Breast epithelium (tissue), 4 donors: ENCODE measurements at regions not wholly inside any gene's neighbourhood (a gene's known extent, or its start where the extent isn't known, plus 50 kb on each side); places are given as distances from the start of the nearest gene placed in this dataset.
"Not testable (repeated sequence)": the region's sequence is repeated elsewhere in the genome, so short reads cannot be mapped to it uniquely, and the experiment has no call there.

Experiments
- DNase-seq, 2 donors: peaks; one replicate each; pipeline ENCODE4 v3.0.0-alpha.2; 2019; ENCODE audit warnings: low spot score in 2 of 2
- H3K27ac ChIP-seq, 2 donors: fragments of 200-600 bp; sonication (generic) in 1 of 2; one replicate each; pipeline ENCODE4 v1.5.1; 2016 to 2019; ENCODE audit warnings: mild to moderate bottlenecking in 1 of 2
- H3K27me3 ChIP-seq, 2 donors: fragments of 200-600 bp; sonication (generic) in 1 of 2; one replicate each; pipeline versions ENCODE4 v1.5.1 to v1.6.0; 2017 to 2019; ENCODE audit warnings: control low read depth in 1 of 2, mild to moderate bottlenecking in 1 of 2
- H3K36me3 ChIP-seq: fragments of 200-600 bp; one replicate; pipeline ENCODE4 v1.5.1; 2019
- H3K4me1 ChIP-seq, 2 donors: fragments of 200-600 bp; sonication (generic); one replicate each; pipeline ENCODE4 v1.5.1; 2016 to 2019; ENCODE audit warnings: control low read depth in 1 of 2
- H3K4me3 ChIP-seq, 3 donors: fragments of 200-600 bp; sonication (generic); 1 replicate in 2 of 3; 2 replicates in 1 of 3; pipeline ENCODE4 v1.5.1; 2016 to 2019; ENCODE audit warnings: mild to moderate bottlenecking in 3 of 3, moderate library complexity in 2 of 3
- H3K9me3 ChIP-seq, 2 donors: fragments of 200-600 bp; sonication (generic) in 1 of 2; one replicate each; pipeline ENCODE4 v1.5.1; 2016 to 2019; ENCODE audit warnings: control low read depth in 1 of 2
- POLR2A ChIP-seq: fragments of 450-650 bp; IDR thresholded peaks from one replicate; pipeline ENCODE4 v1.6.1; 2016; ENCODE audit warnings: antibody characterized with exemption, mild to moderate bottlenecking, moderate library complexity
- POLR2AphosphoS5 ChIP-seq, 3 donors: sonication (generic); formaldehyde crosslinking; IDR thresholded peaks; one replicate each; pipeline ENCODE4 v1.6.1; 2017; ENCODE audit warnings: antibody characterized with exemption in 3 of 3
- intact Hi-C: fragments of 100-400 bp; cut with DNase I; formaldehyde crosslinking; loops from one replicate; pipeline ENCODE4 v1.15.1; 2023; ENCODE audit warnings: low total_unique reads
- TF ChIP-seq, protein P1 (sequence below), 3 donors: fragments of 450-650 bp; IDR thresholded peaks; one replicate each; pipeline ENCODE4 v1.5.1; 2016 to 2017; ENCODE audit warnings: antibody characterized with exemption in 3 of 3, mild to moderate bottlenecking in 3 of 3, moderate library complexity in 3 of 3

DNA sequence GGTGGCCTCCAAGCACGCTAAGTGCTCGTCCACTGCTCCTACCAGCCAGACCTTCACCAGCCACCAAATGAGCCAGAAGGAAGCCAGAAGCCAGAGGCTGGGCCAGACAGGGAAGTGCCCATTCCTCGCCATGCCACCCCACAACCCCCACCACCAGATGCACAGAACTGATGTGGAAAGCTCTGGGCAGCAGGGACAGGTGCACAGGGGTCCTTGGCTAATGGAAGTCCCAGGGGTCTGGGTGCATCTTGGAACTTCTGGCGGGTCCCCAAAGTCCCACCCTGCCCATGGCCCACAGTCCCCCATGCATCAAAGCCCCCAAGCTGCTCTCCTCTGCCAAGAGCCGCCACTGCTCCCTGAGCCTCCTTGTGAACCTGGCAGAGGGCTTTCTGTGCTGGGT, 173.1 kb upstream of the ID2 start:
- Histone ChIP-seq H3K9me3 (peaks cover 0 to 4% of the 10 kb centered on the region in 2 donors), H3K27me3 (no peaks in the 10 kb centered on the region), H3K36me3 (no peaks in the 10 kb centered on the region), H3K4me3 (no peak overlapping the region), H3K27ac (no peak overlapping the region), H3K4me1 (no peaks in the 10 kb centered on the region)
- intact Hi-C loops = no loop called here
- TF ChIP-seq, protein P1, sequence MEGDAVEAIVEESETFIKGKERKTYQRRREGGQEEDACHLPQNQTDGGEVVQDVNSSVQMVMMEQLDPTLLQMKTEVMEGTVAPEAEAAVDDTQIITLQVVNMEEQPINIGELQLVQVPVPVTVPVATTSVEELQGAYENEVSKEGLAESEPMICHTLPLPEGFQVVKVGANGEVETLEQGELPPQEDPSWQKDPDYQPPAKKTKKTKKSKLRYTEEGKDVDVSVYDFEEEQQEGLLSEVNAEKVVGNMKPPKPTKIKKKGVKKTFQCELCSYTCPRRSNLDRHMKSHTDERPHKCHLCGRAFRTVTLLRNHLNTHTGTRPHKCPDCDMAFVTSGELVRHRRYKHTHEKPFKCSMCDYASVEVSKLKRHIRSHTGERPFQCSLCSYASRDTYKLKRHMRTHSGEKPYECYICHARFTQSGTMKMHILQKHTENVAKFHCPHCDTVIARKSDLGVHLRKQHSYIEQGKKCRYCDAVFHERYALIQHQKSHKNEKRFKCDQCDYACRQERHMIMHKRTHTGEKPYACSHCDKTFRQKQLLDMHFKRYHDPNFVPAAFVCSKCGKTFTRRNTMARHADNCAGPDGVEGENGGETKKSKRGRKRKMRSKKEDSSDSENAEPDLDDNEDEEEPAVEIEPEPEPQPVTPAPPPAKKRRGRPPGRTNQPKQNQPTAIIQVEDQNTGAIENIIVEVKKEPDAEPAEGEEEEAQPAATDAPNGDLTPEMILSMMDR (IDR thresholded peaks at IDR 0.05) = no peak
- TF ChIP-seq POLR2AphosphoS5 (IDR thresholded peaks at IDR 0.05) (no peak), POLR2A (no peak)
- no peak for DNase-seq

DNA sequence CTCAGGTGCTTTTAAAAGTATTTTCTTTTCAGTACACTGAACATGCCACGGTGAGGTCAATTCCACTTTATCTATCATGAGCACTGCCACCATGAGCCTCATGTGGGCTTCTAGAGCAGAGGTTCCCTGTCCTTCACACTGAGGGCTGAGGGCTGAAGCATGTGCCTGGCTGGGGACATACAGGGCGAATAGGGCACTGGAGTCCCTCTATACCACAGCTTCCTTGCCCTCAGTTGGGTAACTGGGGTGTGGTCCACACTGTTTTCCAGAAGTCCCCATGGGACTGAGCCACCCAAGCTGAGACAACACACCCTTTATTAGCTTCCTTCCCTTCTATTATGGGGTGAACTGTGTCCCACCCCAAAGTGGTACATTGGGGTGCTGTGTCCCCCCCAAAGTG, 172.2 kb upstream of the ID2 start:
- Histone ChIP-seq H3K27ac (no peak overlapping the region), H3K9me3 (peaks cover 7 to 9% of the 10 kb centered on the region in 2 donors), H3K36me3 (no peaks in the 10 kb centered on the region), H3K27me3 (no peaks in the 10 kb centered on the region), H3K4me3 (no peak overlapping the region), H3K4me1 (no peaks in the 10 kb centered on the region)
- intact Hi-C loops = loop anchor here (5.0 kb wide), 1 partner anchor 1117 kb away; no protein-coding TSS in a partner anchor
- TF ChIP-seq, protein P1 (IDR thresholded peaks at IDR 0.05) = no peak
- TF ChIP-seq POLR2AphosphoS5 (IDR thresholded peaks at IDR 0.05) (no peak), POLR2A (no peak)
- no peak for DNase-seq

DNA sequence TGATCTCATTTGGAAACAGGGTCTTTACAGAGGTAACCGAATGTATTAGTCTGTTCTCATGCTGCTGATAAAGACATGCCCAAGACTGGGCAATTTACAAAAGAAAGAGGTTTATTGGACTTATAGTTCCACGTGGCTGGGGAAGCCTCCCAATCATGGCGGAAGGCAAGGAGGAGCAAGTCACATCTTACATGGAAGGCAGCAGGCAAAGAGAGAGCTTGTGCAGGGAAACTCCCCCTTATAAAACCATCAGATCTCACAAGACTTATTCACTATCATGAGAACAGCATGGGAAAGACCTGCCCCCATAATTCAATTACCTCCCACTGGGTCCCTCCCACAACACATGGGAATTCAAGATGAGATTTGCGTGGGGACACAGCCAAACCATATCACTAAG, 171.8 kb upstream of the ID2 start:
- H3K27me3 ChIP-seq, H3K36me3 ChIP-seq, H3K4me1 ChIP-seq, DNase-seq, H3K27ac ChIP-seq, H3K4me3 ChIP-seq, H3K9me3 ChIP-seq: not testable (repeated sequence)
- intact Hi-C loops = loop anchor here (5.0 kb wide), 1 partner anchor 1118 kb away; no protein-coding TSS in a partner anchor

DNA sequence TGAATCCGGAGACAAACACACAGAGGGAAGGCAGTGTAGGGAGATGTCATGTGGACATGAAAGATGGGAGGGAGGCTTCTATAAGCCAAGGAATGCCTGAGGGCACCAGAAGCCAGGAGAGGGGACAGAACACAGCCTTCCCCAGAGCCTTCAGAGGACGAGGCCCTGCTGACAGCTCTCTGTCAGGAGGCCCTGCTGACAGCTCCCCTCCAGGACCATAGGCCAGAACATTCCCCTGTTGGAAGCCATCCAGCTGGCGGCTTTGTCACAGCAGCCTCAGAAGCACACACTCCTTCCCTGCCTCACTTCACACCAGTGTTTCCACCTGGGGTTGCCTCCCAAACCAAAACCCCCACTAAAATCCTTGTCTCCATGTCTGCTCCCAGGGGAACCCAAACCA, 171.3 kb upstream of the ID2 start:
- no peaks in the 10 kb centered on the region for H3K27me3 ChIP-seq
- H3K9me3 ChIP-seq = peaks cover 8 to 9% of the 10 kb centered on the region in 2 donors
- intact Hi-C loops = loop anchor here (5.0 kb wide), 1 partner anchor 1118 kb away; no protein-coding TSS in a partner anchor
- H3K4me3 ChIP-seq = no peak overlapping the region
- TF ChIP-seq POLR2A (no peak), POLR2AphosphoS5 (IDR thresholded peaks at IDR 0.05) (no peak)
- TF ChIP-seq, protein P1 (IDR thresholded peaks at IDR 0.05) = no peak
- H3K27ac ChIP-seq = no peak overlapping the region
- no peaks in the 10 kb centered on the region for H3K36me3 ChIP-seq
- no peak for DNase-seq
- H3K4me1 ChIP-seq = no peaks in the 10 kb centered on the region

- intact Hi-C loops = loop anchor here (5.0 kb wide), 1 partner anchor 1120 kb away; no protein-coding TSS in a partner anchor
- Histone ChIP-seq H3K27ac (no peak overlapping the region), H3K36me3 (no peaks in the 10 kb centered on the region), H3K4me3 (no peak overlapping the region), H3K4me1 (no peaks in the 10 kb centered on the region), H3K9me3 (peaks cover 8 to 9% of the 10 kb centered on the region in 2 donors), H3K27me3 (no peaks in the 10 kb centered on the region)
- TF ChIP-seq POLR2A (no peak), POLR2AphosphoS5 (IDR thresholded peaks at IDR 0.05) (no peak)
- TF ChIP-seq, protein P1 (IDR thresholded peaks at IDR 0.05) = no peak
- DNase-seq = no peak
These were observed 169.8 kb upstream of the ID2 start for GRCh38 chr2:8511868-8512612.
